Osteoblast (primary cell): ENCODE measurements at regions not wholly inside any gene's neighbourhood (a gene's known extent, or its start where the extent isn't known, plus 50 kb on each side); places are given as distances from the start of the nearest gene placed in this dataset.

Experiments
- DNase-seq: peaks from one replicate; pipeline ENCODE4 v3.0.0; 2011; ENCODE audit warnings: low spot score, mixed read lengths; ENCODE audit not compliant: insufficient read length; ENCODE audit errors: missing footprints
- H2AFZ ChIP-seq: 2 replicates; pipeline ENCODE4 v1.6.0; 2011; ENCODE audit warnings: mild to moderate bottlenecking, low read length
- H3K27ac ChIP-seq: 2 replicates; pipeline ENCODE4 v1.5.1; 2011; ENCODE audit warnings: mild to moderate bottlenecking, low read depth, low read length, moderate library complexity
- H3K27me3 ChIP-seq: 2 replicates; pipeline ENCODE4 v1.6.0; 2012; ENCODE audit warnings: mild to moderate bottlenecking, control low read depth, inconsistent platforms, low read length, moderate library complexity; ENCODE audit not compliant: insufficient read depth
- H3K36me3 ChIP-seq: 2 replicates; pipeline ENCODE4 v1.5.1; 2011; ENCODE audit warnings: mild to moderate bottlenecking, low read length, control low read depth, moderate library complexity; ENCODE audit not compliant: insufficient read depth
- H3K4me1 ChIP-seq: 2 replicates; pipeline ENCODE4 v1.5.1; 2011; ENCODE audit warnings: mild to moderate bottlenecking, low read length, control low read depth, moderate library complexity; ENCODE audit not compliant: insufficient read depth
- H3K4me2 ChIP-seq: 2 replicates; pipeline ENCODE4 v1.6.0; 2011; ENCODE audit warnings: mild to moderate bottlenecking, low read length; ENCODE audit not compliant: insufficient read depth
- H3K4me3 ChIP-seq: fragments of 200-600 bp; sonication (generic); 3 replicates; pipeline ENCODE4 v1.5.1; 2012; ENCODE audit warnings: mild to moderate bottlenecking, low read length, inconsistent platforms; ENCODE audit not compliant: insufficient read depth
- H3K79me2 ChIP-seq: 2 replicates; pipeline ENCODE4 v1.6.0; 2012; ENCODE audit warnings: mild to moderate bottlenecking, low read length, control low read depth, inconsistent platforms; ENCODE audit not compliant: insufficient read depth
- H3K9me3 ChIP-seq: 2 replicates; pipeline ENCODE4 v1.5.1; 2011; ENCODE audit warnings: low read depth, low read length, control low read depth
- H4K20me1 ChIP-seq: 2 replicates; pipeline ENCODE4 v1.6.0; 2012; ENCODE audit warnings: mild to moderate bottlenecking, low read length, control low read depth; ENCODE audit not compliant: insufficient read depth
- TF ChIP-seq, protein P1 (sequence below): IDR thresholded peaks from 2 replicates; pipeline ENCODE4 v1.5.1; 2011; ENCODE audit warnings: mild to moderate bottlenecking, low read depth, low read length, moderate library complexity; ENCODE audit errors: extremely low read depth

DNA sequence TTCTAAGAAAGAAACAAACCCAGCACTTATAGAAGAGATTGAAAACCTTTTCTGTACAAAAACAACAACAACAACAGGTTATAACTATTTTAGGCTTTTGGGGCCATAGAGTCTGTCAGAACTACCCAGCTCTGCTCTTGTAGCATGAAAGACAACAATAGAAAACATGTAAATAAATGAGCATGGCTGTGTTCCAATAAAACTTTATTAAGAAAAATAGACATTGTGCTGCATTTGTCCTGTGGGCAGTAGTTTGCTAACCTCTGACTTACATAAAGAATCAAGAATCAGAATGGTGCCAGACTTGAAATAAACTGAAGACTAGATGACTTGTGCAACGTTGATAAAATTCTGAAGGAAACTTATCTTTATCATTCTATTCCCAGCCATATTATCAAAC lies 617.5 kb downstream of the DIAPH3 start:
- Histone ChIP-seq H3K27ac (no peak overlapping the region), H3K27me3 (no peaks in the 10 kb centered on the region), H3K79me2 (no peaks in the 10 kb centered on the region), H2AFZ (no peak overlapping the region), H3K4me2 (no peak overlapping the region), H3K9me3 (peaks cover 2% of the 10 kb centered on the region), H3K4me1 (no peaks in the 10 kb centered on the region), H3K4me3 (no peak overlapping the region), H3K36me3 (no peaks in the 10 kb centered on the region), H4K20me1 (no peaks in the 10 kb centered on the region)
- TF ChIP-seq, protein P1, sequence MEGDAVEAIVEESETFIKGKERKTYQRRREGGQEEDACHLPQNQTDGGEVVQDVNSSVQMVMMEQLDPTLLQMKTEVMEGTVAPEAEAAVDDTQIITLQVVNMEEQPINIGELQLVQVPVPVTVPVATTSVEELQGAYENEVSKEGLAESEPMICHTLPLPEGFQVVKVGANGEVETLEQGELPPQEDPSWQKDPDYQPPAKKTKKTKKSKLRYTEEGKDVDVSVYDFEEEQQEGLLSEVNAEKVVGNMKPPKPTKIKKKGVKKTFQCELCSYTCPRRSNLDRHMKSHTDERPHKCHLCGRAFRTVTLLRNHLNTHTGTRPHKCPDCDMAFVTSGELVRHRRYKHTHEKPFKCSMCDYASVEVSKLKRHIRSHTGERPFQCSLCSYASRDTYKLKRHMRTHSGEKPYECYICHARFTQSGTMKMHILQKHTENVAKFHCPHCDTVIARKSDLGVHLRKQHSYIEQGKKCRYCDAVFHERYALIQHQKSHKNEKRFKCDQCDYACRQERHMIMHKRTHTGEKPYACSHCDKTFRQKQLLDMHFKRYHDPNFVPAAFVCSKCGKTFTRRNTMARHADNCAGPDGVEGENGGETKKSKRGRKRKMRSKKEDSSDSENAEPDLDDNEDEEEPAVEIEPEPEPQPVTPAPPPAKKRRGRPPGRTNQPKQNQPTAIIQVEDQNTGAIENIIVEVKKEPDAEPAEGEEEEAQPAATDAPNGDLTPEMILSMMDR, result no peak
- DNase-seq, result no peak

GRCh38 chr13:59547950-59548349 lies 615.8 kb downstream of the DIAPH3 start:
- Histone ChIP-seq H3K4me2 (no peak overlapping the region), H4K20me1 (no peaks in the 10 kb centered on the region), H3K4me3 (no peak overlapping the region), H2AFZ (no peak overlapping the region), H3K27ac (no peak overlapping the region), H3K27me3 (no peaks in the 10 kb centered on the region), H3K4me1 (no peaks in the 10 kb centered on the region), H3K79me2 (no peaks in the 10 kb centered on the region), H3K36me3 (no peaks in the 10 kb centered on the region), H3K9me3 (peaks cover 2% of the 10 kb centered on the region)
- DNase-seq, result no peak
- TF ChIP-seq, protein P1, result no peak

DNA sequence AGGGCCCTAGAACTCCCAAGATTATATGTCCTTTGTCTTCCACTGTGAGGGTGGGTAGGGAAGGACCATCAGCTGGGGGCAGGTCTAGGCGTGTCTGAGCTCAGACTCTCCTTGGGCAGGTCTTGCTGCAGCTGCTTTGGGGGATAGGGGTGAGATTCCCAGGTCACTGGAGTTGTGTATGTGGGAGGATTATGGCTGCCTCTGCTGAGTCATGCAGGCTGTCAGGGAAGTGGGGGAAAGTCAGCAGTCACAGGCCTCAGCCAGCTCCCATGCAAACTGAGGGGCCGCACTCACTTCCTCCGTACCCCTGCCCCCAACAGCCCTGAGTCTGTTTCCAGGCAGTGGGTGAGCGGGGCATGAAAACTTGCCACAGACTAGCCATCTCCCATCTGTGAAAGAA lies 600.8 kb downstream of the DIAPH3 start:
- TF ChIP-seq, protein P1, result no peak
- Histone ChIP-seq H3K4me1 (no peaks in the 10 kb centered on the region), H4K20me1 (no peaks in the 10 kb centered on the region), H3K27me3 (peaks cover 3% of the 10 kb centered on the region), H3K9me3 (no peaks in the 10 kb centered on the region), H3K4me2 (no peak overlapping the region), H3K27ac (no peak overlapping the region), H3K36me3 (no peaks in the 10 kb centered on the region), H3K79me2 (no peaks in the 10 kb centered on the region), H2AFZ (no peak overlapping the region), H3K4me3 (no peak overlapping the region)
- no peak for DNase-seq

GRCh38 chr13:59566561-59566960 lies 597.2 kb downstream of the DIAPH3 start:
- H3K4me3 ChIP-seq, result no peak overlapping the region
- H4K20me1 ChIP-seq, result no peaks in the 10 kb centered on the region
- TF ChIP-seq, protein P1, result no peak
- H3K4me2 ChIP-seq, result no peak overlapping the region
- H3K27me3 ChIP-seq, result peaks cover 3% of the 10 kb centered on the region
- no peaks in the 10 kb centered on the region for H3K79me2 ChIP-seq
- no peaks in the 10 kb centered on the region for H3K36me3 ChIP-seq
- no peak overlapping the region for H2AFZ ChIP-seq
- DNase-seq, result no peak
- H3K9me3 ChIP-seq, result no peaks in the 10 kb centered on the region
- no peak overlapping the region for H3K27ac ChIP-seq
- H3K4me1 ChIP-seq, result no peaks in the 10 kb centered on the region
